Testis (tissue), 2 donors: ENCODE measurements at regions not wholly inside any gene's neighbourhood (a gene's known extent, or its start where the extent isn't known, plus 50 kb on each side); places are given as distances from the start of the nearest gene placed in this dataset.

Source experiments
- POLR2A ChIP-seq: fragments of 450-650 bp; IDR thresholded peaks from one replicate; pipeline ENCODE4 v1.6.1; 2017; ENCODE audit warnings: antibody characterized with exemption, mild to moderate bottlenecking, moderate library complexity
- TF ChIP-seq, protein P1 (sequence below), 3 experiments: fragments of 450-650 bp in 2 of 3; fragments of 200-600 bp in 1 of 3; sonication (generic) in 1 of 3; IDR thresholded peaks; one replicate each; pipeline ENCODE4 v1.5.1; 2016 to 2019; ENCODE audit warnings: antibody characterized with exemption in 3 of 3, mild to moderate bottlenecking in 2 of 3, moderate library complexity in 1 of 3

DNA sequence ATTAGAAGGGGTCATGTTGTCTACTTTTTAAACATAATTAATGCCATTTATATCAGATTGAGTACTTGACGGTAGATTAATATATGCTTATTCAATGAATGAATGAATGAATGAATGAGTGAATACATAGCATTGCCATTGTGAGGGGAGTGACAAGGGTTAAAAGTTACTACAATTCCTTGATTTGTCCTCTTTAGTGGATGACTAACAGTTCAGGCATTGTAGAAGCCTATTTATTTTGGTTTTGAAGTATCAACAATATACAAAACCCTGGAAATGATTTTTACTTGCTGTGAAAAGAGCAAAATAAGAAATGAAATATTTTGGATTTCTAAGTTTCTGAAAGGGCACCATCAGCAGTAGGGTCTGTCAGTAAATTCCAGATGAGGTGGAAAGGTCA, 122.7 kb downstream of the CYSLTR2 start:
- TF ChIP-seq, protein P1, sequence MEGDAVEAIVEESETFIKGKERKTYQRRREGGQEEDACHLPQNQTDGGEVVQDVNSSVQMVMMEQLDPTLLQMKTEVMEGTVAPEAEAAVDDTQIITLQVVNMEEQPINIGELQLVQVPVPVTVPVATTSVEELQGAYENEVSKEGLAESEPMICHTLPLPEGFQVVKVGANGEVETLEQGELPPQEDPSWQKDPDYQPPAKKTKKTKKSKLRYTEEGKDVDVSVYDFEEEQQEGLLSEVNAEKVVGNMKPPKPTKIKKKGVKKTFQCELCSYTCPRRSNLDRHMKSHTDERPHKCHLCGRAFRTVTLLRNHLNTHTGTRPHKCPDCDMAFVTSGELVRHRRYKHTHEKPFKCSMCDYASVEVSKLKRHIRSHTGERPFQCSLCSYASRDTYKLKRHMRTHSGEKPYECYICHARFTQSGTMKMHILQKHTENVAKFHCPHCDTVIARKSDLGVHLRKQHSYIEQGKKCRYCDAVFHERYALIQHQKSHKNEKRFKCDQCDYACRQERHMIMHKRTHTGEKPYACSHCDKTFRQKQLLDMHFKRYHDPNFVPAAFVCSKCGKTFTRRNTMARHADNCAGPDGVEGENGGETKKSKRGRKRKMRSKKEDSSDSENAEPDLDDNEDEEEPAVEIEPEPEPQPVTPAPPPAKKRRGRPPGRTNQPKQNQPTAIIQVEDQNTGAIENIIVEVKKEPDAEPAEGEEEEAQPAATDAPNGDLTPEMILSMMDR (IDR thresholded peaks at IDR 0.05), result no peak
- no peak for TF ChIP-seq POLR2A
